Stimulated activated CD8-positive, alpha-beta memory T cell treated with anti-CD3 and anti-CD28 coated beads, Interleukin-12 subunit alpha, Interleukin-12 subunit beta, amount 100 ng/mL, for 4 hours (primary cell): ENCODE measurements at regions not wholly inside any gene's neighbourhood (a gene's known extent, or its start where the extent isn't known, plus 50 kb on each side); places are given as distances from the start of the nearest gene placed in this dataset.

ENCODE experiments used
- DNase-seq: peaks from one replicate; pipeline ENCODE4 v3.0.0-alpha.2; 2020; ENCODE audit warnings: low read depth

DNA sequence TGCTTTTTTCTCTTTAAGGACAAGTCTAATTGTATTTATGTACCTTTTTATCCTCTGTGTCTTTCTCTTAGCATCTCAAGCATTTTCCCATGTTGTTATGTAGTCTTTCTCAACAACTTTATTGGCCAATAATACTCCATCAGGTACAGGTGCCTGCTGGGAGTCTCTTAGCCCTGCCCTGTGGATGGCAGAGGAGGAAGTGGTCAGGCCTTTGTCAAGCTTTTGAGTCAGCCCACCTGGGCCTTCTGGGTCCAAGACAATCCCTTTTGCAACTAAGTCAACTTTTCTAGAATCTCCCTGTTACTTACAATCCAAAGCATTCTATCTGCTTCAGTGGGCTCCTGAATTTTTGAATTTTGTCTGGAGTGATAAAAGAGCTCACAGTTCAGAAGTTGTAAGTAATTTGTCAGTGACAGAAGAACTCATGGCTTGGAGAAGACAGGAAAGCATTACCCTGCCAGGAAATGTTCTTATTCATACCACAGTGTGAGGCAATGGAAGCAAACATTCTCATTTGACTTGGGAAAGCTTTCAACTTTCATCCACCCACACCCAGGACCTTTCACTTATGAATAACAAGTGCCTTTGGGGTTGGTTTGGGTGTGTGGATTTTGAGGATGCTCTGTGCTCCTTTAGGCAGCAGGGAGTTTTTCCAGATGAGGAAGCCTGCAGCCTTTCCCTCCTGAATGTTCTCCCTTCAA, 200.0 kb upstream of the S1PR3 start:
- DNase-seq = no peak

DNA sequence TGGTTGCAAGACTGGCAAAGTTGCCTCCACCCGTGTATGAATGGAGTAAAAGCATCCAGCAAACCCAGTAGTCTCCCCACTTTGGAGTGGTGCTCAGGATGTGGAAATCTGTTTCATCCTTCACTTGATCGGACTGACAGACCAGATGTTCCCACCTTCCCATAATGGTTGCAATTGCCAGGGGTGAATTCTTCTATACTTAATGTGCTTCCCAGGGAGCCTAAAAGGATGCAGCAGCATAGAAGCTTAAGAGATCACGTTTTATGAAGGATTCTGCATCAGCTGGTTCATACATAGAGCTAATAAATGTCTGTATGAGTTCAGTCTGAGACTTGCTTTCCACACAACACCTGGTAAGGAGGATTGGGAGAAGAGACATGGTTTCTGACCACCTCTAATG, 198.8 kb upstream of the S1PR3 start:
- DNase-seq = no peak

DNA sequence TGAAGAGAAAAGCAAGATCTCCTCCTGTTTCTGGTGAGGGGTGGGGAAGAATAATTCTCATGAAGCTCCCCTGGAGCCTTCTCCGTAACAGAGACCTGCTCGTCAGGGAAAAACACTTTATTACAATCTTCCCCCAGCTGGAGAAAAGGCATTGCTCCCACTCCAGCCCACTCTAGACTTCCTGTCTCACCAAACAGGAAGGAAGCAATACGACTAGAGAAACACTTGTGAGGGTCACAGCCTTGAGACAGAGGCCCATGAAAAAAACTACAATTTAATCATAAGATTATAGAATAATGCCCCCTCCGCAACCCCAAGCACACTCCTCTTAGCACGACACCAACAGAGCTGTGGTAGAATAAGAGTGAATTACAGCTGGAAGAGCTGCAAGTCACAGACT, 197.2 kb upstream of the S1PR3 start:
- no peak for DNase-seq

DNA sequence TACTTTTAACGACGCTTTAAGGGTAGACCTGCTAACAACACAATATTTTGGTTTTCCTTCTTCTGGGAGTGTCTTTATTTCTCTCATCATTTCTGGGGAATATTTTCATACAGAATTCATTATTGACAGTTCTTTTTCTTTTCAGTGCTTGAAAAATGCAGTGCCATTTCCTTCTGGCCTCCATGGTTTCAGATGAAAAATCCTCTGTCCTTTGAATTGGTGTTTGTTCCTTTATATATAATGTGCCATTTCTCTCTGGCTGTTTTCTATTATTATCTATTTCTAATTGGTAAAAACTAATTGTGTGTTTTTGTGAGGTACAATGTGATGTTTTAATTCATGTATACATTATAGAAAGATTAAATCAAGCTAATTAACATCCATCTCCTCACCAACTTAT, 194.3 kb upstream of the S1PR3 start:
- no peak for DNase-seq

DNA sequence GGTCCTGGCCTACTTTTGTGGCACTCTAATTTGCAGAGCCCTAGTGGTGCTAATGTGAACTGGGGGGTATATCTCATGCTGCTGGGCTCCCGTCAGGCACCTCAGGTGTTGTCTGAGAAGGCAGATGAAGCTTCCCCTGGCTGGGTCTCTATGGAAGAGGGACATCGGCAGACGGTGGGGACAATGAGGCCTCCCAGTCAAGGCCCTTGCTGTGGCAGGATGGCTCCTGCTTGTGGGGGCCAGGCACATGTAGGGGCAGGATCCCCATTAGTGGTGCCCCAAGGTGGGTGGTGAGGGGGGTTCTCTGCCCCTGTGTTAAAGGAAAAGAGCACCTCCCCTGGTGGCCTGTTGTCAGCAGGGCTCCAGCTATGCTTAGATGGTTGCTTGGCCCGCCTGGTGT, 192.8 kb upstream of the S1PR3 start:
- DNase-seq = no peak

DNA sequence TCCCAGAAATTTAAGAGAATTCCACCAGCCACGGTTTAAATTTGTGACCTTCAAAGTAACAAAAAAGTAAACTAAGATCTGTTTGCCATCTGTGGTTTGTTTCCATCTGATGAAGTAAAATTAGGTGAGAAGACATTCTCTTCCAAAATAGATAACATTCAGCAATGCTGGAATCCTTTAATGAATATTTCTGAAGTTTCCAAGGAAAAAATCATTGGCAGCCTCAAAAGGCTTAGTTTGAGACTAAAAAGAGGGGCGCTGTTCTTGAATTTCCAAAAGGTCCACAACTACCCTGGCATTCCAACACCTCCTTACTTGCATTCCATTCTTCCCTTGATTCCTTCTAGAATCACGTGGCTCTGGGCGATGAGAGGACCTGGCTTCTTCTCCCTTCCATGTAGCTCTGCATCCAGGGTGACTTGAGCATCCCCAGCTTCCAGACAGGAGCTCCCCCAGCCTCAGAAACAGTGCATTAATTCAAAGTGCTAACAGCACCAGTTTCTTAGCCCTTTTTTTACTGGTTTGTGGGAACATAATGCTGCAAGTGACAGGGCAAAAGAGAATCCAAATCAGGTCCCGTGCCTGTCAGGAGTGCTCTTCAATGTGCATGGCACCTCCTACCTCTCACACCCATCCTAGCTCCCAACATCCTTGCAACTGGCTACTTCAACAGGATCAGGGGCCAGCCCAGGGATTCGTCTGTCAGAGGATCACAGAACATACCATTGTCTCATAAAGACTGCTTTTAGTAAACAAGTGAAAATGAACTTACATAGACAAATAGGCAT, 191.5 kb upstream of the S1PR3 start:
- DNase-seq = no peak

DNA sequence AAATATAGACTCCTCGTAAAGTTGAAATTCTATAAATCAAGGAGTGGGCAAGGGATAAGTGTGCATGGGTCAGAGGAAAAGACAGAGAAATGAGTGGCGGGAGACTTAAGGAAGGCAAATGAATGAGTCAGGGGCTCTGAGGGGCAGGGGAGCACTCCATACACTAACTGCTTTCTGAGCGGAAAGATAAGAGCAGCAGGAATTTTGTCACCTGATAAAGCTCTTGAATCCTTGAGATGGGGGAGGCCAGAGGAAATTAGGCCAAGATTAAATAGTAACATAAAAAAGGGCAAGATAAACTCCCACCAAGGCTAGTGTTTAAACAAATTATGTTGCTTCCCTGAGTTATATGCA, 191.0 kb upstream of the S1PR3 start:
- DNase-seq = no peak

DNA sequence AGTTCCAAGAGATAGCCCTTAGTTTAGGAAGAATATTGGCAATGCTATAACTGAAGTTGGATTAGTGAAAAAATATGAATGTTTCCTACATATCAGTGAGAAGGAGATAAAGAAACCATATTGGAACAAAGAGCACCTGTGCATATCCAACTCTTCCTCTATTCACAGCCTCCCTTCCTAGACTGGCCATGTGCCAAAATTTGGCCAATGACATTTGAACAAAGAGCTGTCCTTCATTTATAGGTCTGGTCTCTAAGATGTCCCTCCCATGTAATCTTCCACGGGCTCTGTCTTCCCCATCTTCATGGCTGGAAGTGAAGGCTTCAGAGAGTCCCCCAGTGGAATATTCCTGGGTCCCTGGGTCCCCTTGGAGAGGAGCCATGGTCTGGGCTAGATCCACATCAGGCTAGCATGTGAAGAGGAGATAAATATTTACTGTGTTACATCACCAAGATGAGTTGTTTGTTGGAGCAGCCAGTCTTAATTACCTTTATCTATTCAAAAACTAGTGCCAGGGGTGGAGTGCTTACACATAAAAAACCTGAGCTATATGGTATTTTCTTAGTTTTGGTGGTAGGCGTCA, 190.0 kb upstream of the S1PR3 start:
- no peak for DNase-seq

DNA sequence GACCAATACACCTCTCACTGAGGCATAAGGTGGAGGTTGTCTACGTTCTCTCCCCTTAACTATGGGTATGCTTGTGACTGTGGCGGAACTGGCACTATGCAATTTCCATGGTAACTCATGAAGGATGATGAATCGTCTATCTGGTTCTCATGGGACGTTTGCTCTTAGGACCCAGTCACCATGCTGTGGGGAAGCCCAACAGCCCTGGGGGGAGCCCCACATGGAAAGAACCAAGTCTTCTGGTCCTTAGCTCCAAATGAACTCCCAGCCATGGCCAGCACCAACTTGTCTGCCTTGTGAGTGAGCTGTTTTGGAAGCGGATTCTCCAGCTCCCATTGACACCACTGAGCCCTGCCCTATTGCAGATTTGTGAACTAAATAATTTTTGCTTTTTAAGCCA, 188.7 kb upstream of the S1PR3 start:
- no peak for DNase-seq

DNA sequence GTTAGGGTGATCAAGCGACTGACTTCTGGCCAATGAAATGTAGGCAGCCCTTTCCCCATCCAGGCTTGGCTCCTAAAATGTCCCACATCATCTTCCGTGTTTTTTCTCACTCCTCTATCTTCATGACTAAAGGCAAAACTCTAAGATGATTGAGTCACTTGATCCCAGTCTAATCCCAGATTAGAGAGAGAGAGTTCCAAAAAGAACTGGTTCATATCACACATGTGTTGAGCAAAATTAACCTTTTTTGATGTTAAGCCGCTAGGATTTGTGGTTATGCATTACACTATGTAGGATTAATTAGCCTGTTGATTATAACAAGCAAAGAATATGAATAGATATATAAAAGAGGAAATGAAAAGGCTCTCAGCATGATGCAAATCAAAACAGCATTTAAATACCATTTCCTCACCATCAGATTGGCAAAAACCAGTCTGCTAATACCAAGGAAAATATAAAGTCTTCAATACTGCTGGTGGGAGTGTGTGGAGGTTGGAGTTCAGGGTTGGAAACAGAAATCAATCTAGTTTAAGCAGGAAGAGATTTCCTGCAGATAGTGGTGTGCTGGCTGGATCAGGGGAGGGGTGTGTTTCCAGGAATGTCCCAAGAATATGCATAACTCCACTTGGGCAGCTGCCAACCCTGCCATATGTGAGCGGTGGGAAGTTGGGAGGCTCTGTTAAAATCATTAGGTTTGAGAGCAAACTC, 187.6 kb upstream of the S1PR3 start:
- DNase-seq = no peak

DNA sequence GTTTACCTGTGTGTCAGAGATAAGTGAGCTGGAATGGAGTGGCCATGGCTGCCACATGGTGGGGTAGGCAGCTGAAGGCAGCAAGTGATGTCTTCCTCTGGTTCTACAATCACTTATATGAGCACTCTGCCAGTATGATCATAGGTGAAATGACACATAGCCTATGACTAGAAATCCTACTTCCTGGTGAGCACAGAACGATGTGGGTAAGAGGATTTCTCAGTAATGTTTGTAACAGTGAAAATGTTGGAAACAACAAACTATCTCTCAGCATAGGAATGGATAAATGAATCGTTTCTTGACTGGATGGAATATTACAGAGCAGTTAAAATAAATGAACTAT, 187.0 kb upstream of the S1PR3 start:
- no peak for DNase-seq

DNA sequence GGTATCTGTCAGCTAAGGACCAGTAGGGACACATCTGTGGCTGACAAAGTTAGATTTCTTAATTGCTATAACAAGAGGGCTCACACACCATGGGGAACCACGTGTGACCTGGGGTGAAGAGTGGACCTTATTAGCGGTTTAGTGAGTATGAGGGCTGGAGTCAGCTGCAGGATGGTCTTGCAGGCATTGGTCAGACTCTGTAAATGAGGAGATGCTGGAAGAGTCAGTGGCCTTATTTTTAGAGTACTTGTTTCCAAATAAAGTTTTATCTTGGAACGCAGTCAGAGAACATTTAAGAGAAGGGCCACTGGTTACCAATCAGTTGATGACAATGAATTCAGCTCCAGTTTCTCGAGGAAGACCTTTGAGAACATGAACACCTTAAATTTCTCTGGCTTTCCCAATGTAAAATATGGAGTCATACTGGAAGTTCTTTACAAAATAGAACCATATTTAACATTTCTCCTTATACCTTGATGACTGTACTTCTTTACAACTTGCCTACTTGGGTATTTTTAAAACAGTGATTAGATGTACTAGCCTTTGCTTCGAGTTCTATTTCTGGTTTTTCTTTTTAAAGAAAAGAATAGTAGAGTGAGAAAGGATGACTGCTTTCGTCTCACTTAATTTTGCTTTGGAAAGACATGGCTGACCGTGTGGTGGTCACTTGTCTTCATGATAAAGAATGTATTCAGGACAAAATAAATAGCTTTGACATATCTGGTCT, 185.9 kb upstream of the S1PR3 start:
- DNase-seq = no peak

DNA sequence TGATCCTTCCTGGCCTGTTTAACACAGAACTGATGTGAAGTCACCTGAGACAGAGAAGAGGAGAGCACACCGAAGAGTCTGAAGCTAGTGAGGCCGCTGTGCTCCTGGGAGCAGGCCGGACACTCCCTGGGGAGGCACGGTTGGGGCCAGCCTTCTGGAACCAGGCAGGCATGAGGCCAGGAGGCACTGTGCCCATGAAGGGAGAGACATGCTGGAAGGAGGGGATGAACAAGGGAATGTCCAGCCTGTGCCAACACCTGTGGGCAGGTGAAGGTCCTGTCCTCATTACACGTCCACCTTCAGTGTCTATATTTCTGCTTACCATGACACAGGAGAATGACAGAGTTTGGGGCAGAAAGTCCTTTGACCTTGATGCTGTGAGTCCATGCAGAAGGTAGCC, 183.8 kb upstream of the S1PR3 start:
- DNase-seq = no peak

DNA sequence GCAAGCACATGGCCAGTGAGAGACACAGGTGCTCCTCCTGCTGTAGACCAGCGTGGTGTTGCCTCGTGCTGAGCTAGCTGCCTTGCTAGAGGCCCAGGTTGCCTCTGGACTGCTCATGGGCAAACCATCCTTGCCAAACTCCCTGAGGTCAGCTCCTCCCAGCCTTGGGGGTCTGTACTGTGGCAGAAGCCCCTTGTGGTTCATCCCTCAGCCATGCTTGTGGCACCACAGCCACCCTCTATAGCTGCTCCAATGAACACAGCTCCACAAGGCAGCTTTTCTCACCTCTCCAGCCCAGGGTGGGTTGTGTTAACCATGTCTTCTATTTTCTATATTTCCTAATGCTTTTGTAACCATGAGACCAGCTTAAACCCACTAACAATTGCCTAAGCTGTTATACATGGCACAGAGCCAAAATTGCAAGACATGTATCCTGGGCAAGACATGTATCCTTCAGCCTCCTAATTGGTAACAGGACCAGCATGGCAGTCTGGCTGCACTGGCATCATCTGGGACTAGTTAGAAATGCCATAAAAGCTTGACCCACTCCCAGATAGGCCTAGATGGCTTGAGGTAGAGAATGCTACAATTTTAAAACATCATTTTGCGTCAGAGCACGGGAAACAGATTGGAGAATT, 183.1 kb upstream of the S1PR3 start:
- no peak for DNase-seq

DNA sequence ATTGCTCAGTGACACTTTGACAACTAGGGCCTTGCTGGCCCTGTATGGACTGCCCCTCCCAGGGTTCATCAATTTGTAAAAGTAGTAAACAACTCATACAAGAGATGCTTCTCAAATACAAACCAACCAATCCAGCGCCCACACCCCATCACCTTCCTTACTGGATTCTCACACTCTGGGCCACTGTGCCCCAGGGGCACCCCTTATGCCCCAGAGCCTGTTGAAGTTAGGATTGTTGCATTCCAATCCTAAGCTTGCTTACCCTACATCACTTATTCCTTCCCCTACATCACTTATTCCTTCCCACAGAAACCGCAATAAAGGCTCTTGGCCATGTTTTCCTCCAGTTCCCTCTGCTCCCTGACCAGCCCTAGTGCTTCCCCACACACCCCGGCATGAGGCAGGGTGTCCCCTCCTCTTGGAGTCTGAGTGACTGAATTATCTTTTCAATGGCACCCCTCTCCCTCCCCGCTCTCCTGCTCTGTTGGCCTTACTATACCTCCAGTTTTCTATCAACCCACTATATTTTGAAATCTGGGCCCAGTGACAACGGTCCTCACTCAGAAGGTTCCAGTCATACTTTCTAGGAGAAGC, 182.4 kb upstream of the S1PR3 start:
- no peak for DNase-seq

DNA sequence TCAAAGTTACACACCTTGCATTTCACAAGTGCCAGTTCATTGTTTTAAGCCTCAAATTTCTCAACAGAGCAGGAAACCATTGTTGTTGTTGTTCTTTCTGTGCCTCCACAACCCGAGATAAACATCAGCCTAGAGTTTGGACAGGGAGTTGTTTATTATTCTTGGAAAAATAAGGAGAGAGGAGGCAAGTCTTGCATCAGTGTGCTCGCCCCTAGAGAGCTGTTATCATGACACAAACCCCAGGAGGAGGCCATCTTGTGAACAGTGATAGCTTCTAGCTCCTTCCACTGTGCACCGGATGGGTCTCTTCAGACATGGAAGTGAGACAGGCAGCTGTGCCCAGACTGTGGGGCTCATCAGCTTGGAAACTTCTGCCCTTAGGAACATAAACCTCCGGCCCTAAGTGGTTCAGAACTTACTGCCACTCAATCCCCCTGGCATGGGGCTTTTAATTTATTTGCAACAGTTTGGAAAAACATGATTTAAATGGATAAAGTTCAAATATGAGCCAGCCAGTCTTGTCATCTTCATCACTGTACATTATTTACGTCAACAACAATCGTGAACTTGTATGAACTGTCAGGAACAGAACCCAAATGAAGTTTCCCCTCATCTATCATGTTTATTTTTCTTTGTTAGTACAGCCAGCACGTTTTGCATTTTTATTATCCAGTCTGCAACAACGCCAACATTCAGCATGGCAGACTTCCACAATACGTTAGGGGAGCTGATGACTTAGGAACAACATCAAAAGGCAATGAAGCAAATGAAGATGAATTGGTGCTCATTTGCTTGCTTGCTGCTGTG, 181.7 kb upstream of the S1PR3 start:
- DNase-seq = no peak

DNA sequence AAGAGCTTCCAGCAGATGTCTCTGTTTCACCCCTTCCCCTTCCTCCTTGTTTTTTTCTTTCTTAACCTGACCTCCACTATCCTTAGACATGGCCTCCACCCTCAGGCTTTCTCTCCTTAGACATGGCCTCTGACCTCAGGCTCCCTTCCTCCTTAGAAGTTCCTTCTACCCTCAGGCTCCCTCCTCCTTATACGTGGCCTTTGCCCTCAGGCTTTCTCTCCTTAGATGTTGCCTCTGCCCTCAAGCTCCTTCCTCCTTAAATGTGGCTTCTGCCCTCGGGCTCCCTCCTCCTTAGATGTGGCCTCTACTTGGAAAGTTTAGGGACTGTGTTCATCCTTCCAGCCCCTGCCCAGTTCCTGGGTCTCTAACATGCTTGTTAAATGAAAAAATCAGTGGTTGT, 180.4 kb upstream of the S1PR3 start:
- DNase-seq = no peak

DNA sequence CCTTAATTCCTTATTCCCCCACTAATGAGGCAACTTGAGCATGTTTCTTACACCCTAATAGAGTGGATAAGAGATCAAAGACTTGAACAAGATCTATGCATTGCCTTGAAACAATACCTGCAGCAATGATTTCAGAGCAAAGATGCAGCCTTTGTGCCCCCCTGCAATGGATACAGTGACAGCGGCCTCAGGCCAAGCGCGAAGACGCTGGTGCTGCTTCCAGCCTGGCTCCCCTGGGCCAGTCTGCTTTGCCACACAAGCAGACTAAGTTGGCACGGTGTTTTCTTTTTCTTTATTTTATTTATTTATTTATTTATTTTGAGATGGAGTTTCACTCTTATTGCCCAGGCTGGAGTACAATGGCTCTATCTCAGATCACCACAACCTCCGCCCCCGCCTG, 179.8 kb upstream of the S1PR3 start:
- DNase-seq = no peak

DNA sequence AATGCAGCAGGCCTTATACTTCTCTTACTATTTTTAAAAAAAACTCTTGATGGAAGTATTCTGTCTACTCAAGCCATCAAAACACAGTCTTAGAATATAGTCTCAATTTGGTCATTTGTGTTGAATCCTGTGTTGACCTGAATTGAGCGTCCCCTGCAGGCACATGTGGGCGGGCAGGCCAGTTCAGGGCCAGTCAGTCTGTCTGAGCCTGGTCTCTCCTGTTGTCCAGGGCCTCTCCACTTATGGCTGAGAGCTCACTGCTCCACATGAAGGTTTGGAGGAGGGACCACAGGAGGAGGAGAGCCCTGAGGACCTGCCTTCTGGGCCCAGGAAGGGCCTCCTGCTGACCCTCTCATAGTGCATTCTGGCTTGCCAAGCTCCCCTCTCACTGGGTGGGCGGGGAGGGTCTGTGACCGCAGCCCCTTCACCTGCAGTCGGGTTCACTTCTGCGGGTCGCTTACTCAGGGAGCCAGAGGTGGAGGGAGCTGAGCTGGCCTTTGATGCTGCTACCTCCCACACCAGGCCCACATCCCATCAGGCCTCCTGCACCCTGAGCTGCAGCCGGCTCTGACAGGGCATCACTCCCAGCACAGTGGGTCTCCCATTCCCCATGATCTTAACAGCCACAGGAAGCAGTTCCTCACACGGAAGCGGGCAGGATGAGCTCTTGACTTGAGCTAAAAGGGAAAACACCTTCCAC, 178.2 kb upstream of the S1PR3 start:
- no peak for DNase-seq

DNA sequence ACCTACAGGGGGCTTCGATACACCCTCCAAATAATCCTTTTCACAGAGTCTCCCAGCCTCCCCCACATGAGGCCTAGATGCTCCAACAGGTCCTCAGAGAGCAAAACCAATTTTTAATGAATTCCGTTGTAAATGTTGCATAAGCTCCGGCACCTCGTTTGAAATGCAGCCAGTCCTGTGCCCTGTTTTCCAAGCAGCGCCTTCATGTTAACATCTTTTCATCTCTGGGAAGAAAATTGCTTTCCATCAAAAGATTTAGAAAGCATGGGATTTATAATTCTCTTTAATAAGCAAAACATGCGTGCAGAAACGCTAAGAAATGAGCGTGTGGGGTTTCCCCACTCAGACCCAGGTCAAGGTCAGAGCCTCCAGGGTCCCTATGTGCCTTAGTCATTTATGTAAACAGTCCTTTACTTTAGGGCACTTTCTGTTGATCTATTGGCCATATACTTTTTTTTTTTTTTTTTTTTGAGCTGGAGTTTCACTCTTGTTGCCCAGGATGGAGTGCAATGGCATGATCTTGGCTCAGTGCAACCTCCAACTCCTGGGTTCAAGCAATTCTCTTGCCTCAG, 177.5 kb upstream of the S1PR3 start:
- DNase-seq = no peak
